HL-60 (cell line): ENCODE measurements at regions not wholly inside any gene's neighbourhood (a gene's known extent, or its start where the extent isn't known, plus 50 kb on each side); places are given as distances from the start of the nearest gene placed in this dataset.

ENCODE experiments used
- CTCF ChIP-seq: IDR thresholded peaks from one replicate; pipeline ENCODE4 v1.5.1; 2011; ENCODE audit warnings: low read length, control low read depth, inconsistent platforms; ENCODE audit not compliant: insufficient read depth
- POLR2AphosphoS5 ChIP-seq: IDR thresholded peaks from 2 replicates; pipeline ENCODE4 v1.6.1; 2012; ENCODE audit warnings: low read depth
- REST ChIP-seq: IDR thresholded peaks from 2 replicates; pipeline ENCODE4 v1.6.1; 2012; ENCODE audit warnings: low read depth; ENCODE audit not compliant: insufficient replicate concordance

- TF ChIP-seq CTCF (no peak), REST (no peak), POLR2AphosphoS5 (no peak)
These were observed 106.5 kb upstream of the COL24A1 start for GRCh38 chr1:86263101-86263500.
